IPS DF 6.9 (cell line): ENCODE measurements at regions not wholly inside any gene's neighbourhood (a gene's known extent, or its start where the extent isn't known, plus 50 kb on each side); places are given as distances from the start of the nearest gene placed in this dataset.
"Not testable (repeated sequence)": the region's sequence is repeated elsewhere in the genome, so short reads cannot be mapped to it uniquely, and the experiment has no call there.

Source experiments
- DNase-seq: peaks from one replicate; pipeline ENCODE4 v3.0.0-alpha.2; 2013; ENCODE audit warnings: low read depth, low spot score
- H3K27ac ChIP-seq: one replicate; pipeline ENCODE4 v1.5.1; 2013; ENCODE audit warnings: low read length, control low read depth
- H3K27me3 ChIP-seq: 2 replicates; pipeline ENCODE4 v1.6.1; 2013; ENCODE audit warnings: mild to moderate bottlenecking, low read length; ENCODE audit not compliant: control insufficient read depth, insufficient read depth
- H3K36me3 ChIP-seq: 2 replicates; pipeline ENCODE4 v1.6.1; 2013; ENCODE audit warnings: low read length; ENCODE audit not compliant: control insufficient read depth, insufficient read depth
- H3K4me1 ChIP-seq: 2 replicates; pipeline ENCODE4 v1.6.1; 2013; ENCODE audit warnings: low read length; ENCODE audit not compliant: control insufficient read depth, insufficient read depth
- H3K4me3 ChIP-seq: 2 replicates; pipeline ENCODE4 v1.5.1; 2013; ENCODE audit warnings: mild to moderate bottlenecking, low read length
- H3K9me3 ChIP-seq: 2 replicates; pipeline ENCODE4 v1.6.1; 2013; ENCODE audit warnings: low read length, inconsistent platforms; ENCODE audit not compliant: control insufficient read depth, insufficient read depth
- WGBS: extraction: QIAGEN DNeasy Blood & Tissue Kit; methylation state at CpG from one replicate; pipeline ENCODE4 v1.1.7; 2013; ENCODE audit warnings: mixed read lengths, missing lambda C conversion rate; ENCODE audit not compliant: insufficient read length, insufficient coverage; 5-methylcytosine and 5-hydroxymethylcytosine counted together

GRCh38 chr7:142636751-142637150 lies 112.5 kb upstream of the PRSS1 start:
- WGBS: no CpG with 5 or more reads among the region's 6 CpGs
- Histone ChIP-seq H3K36me3 (no peaks in the 10 kb centered on the region), H3K4me3 (no peak overlapping the region), H3K4me1 (no peaks in the 10 kb centered on the region), H3K9me3 (no peaks in the 10 kb centered on the region), H3K27ac (no peak overlapping the region), H3K27me3 (no peaks in the 10 kb centered on the region)
- DNase-seq: no peak

GRCh38 chr7:142636107-142636506 lies 113.2 kb upstream of the PRSS1 start:
- not testable (repeated sequence) for H3K4me1 ChIP-seq, H3K9me3 ChIP-seq, H3K4me3 ChIP-seq, DNase-seq, H3K36me3 ChIP-seq, H3K27me3 ChIP-seq, H3K27ac ChIP-seq
- WGBS: no CpG with 5 or more reads among the region's 3 CpGs

GRCh38 chr7:142632271-142633134 lies 116.8 kb upstream of the PRSS1 start:
- no peak overlapping the region for H3K27ac ChIP-seq
- H3K9me3 ChIP-seq: no peaks in the 10 kb centered on the region
- H3K36me3 ChIP-seq: no peaks in the 10 kb centered on the region
- no peak overlapping the region for H3K4me3 ChIP-seq
- WGBS: no CpG with 5 or more reads among the region's 17 CpGs
- H3K27me3 ChIP-seq: no peaks in the 10 kb centered on the region
- H3K4me1 ChIP-seq: no peaks in the 10 kb centered on the region
- peak; percentile 66 for DNase-seq

- H3K36me3 ChIP-seq: no peaks in the 10 kb centered on the region
- no peaks in the 10 kb centered on the region for H3K4me1 ChIP-seq
- DNase-seq: no peak
- no peak overlapping the region for H3K27ac ChIP-seq
- no peak overlapping the region for H3K4me3 ChIP-seq
- no CpG with 5 or more reads among the region's 15 CpGs for WGBS
- H3K27me3 ChIP-seq: no peaks in the 10 kb centered on the region
- H3K9me3 ChIP-seq: no peaks in the 10 kb centered on the region
Observed at GRCh38 chr7:142629588-142630260, 119.5 kb upstream of the PRSS1 start.

- WGBS: no CpG with 5 or more reads among the region's 1 CpG
- DNase-seq: no peak
Observed at GRCh38 chr7:142628945-142629344, 120.3 kb upstream of the PRSS1 start.

GRCh38 chr7:142627223-142627622 lies 122.0 kb upstream of the PRSS1 start:
- not testable (repeated sequence) for H3K4me1 ChIP-seq, H3K27me3 ChIP-seq, DNase-seq, H3K27ac ChIP-seq, H3K9me3 ChIP-seq, H3K36me3 ChIP-seq, H3K4me3 ChIP-seq
- no CpG with 5 or more reads among the region's 11 CpGs for WGBS

More at GRCh38 chr7:142628945-142629344, 120.3 kb upstream of the PRSS1 start:
- Histone ChIP-seq H3K4me1 (no peaks in the 10 kb centered on the region), H3K27me3 (no peaks in the 10 kb centered on the region), H3K36me3 (no peaks in the 10 kb centered on the region), H3K4me3 (no peak overlapping the region), H3K27ac (no peak overlapping the region), H3K9me3 (no peaks in the 10 kb centered on the region)

GRCh38 chr7:142626420-142627035 lies 122.7 kb upstream of the PRSS1 start:
- Histone ChIP-seq H3K27me3 (no peaks in the 10 kb centered on the region), H3K9me3 (no peaks in the 10 kb centered on the region), H3K27ac (no peak overlapping the region), H3K36me3 (no peaks in the 10 kb centered on the region), H3K4me3 (no peak overlapping the region), H3K4me1 (no peaks in the 10 kb centered on the region)
- DNase-seq: peak; percentile 70
- no CpG with 5 or more reads among the region's 12 CpGs for WGBS

GRCh38 chr7:142625216-142625615 lies 124.1 kb upstream of the PRSS1 start:
- H3K9me3 ChIP-seq, H3K36me3 ChIP-seq, H3K4me1 ChIP-seq, DNase-seq, H3K4me3 ChIP-seq, H3K27me3 ChIP-seq, H3K27ac ChIP-seq: not testable (repeated sequence)
- WGBS: no CpG with 5 or more reads among the region's 2 CpGs

- WGBS: no CpG with 5 or more reads among the region's 6 CpGs
Observed at GRCh38 chr7:142620402-142620801, 128.9 kb upstream of the PRSS1 start.

GRCh38 chr7:142618655-142619351 lies 130.5 kb upstream of the PRSS1 start:
- no CpG with 5 or more reads among the region's 9 CpGs for WGBS
- no peaks in the 10 kb centered on the region for H3K9me3 ChIP-seq
- no peak overlapping the region for H3K4me3 ChIP-seq
- DNase-seq: no peak
- no peaks in the 10 kb centered on the region for H3K27me3 ChIP-seq
- no peaks in the 10 kb centered on the region for H3K4me1 ChIP-seq
- H3K36me3 ChIP-seq: no peaks in the 10 kb centered on the region
- no peak overlapping the region for H3K27ac ChIP-seq

More at GRCh38 chr7:142620402-142620801, 128.9 kb upstream of the PRSS1 start:
- no peak overlapping the region for H3K27ac ChIP-seq
- no peak for DNase-seq
- H3K27me3 ChIP-seq: no peaks in the 10 kb centered on the region
- H3K36me3 ChIP-seq: no peaks in the 10 kb centered on the region
- no peaks in the 10 kb centered on the region for H3K9me3 ChIP-seq
- H3K4me3 ChIP-seq: no peak overlapping the region
- no peaks in the 10 kb centered on the region for H3K4me1 ChIP-seq
